DND-41 (cell line): ENCODE measurements at regions not wholly inside any gene's neighbourhood (a gene's known extent, or its start where the extent isn't known, plus 50 kb on each side); places are given as distances from the start of the nearest gene placed in this dataset.

Experiments
- ATAC-seq: fragments of 200-7000 bp; cut with Tn5 transposase; 3 replicates; pipeline ENCODE4 v1.9.1; 2021; ENCODE audit warnings: low read depth; ENCODE audit not compliant: insufficient read depth
- DNase-seq: peaks from one replicate; pipeline ENCODE4 v3.0.0-alpha.2; 2020
- H2AFZ ChIP-seq: 2 replicates; pipeline ENCODE4 v1.6.0; 2012; ENCODE audit warnings: low read depth, low read length
- H3K27ac ChIP-seq: 2 replicates; pipeline ENCODE4 v1.5.1; 2012; ENCODE audit warnings: low read length, inconsistent platforms
- H3K27me3 ChIP-seq: fragments of 200-600 bp; sonication (generic); 2 replicates; pipeline ENCODE4 v1.6.0; 2012; ENCODE audit warnings: low read length, mild to moderate bottlenecking, inconsistent platforms; ENCODE audit not compliant: insufficient read depth, poor library complexity
- H3K36me3 ChIP-seq: 2 replicates; pipeline ENCODE4 v1.5.1; 2012; ENCODE audit warnings: low read length, inconsistent platforms; ENCODE audit not compliant: insufficient read depth
- H3K4me1 ChIP-seq: 2 replicates; pipeline ENCODE4 v1.5.1; 2012; ENCODE audit warnings: mild to moderate bottlenecking, low read length; ENCODE audit not compliant: insufficient read depth
- H3K4me2 ChIP-seq: 2 replicates; pipeline ENCODE4 v1.6.0; 2012; ENCODE audit warnings: mild to moderate bottlenecking, moderate library complexity, low read length, inconsistent platforms; ENCODE audit not compliant: insufficient read depth
- H3K4me3 ChIP-seq, 2 experiments: fragments of 200-600 bp in 1 of 2; shearing (Covaris generic) in 1 of 2; 2 replicates each; pipeline ENCODE4 v1.5.1; 2012 to 2016; ENCODE audit warnings: inconsistent platforms in 2 of 2, low read length in 2 of 2, mild to moderate bottlenecking in 2 of 2, low read depth in 1 of 2, moderate library complexity in 1 of 2
- H3K79me2 ChIP-seq: 2 replicates; pipeline ENCODE4 v1.6.0; 2012; ENCODE audit warnings: low read length, inconsistent platforms; ENCODE audit not compliant: insufficient read depth
- H3K9ac ChIP-seq: 2 replicates; pipeline ENCODE4 v1.6.0; 2012; ENCODE audit warnings: low read depth, mild to moderate bottlenecking, inconsistent platforms, low read length, moderate library complexity
- H3K9me3 ChIP-seq: 2 replicates; pipeline ENCODE4 v1.5.1; 2012; ENCODE audit warnings: low read length, moderate library complexity, mild to moderate bottlenecking, inconsistent platforms; ENCODE audit not compliant: insufficient read depth, severe bottlenecking
- H4K20me1 ChIP-seq: 2 replicates; pipeline ENCODE4 v1.6.0; 2012; ENCODE audit warnings: low read length; ENCODE audit not compliant: insufficient read depth
- EZH2 ChIP-seq: IDR thresholded peaks from 3 replicates; pipeline ENCODE4 v1.6.1; 2012; ENCODE audit warnings: borderline replicate concordance, low read depth, mild to moderate bottlenecking, moderate library complexity, low read length, inconsistent platforms; ENCODE audit not compliant: severe bottlenecking
- TF ChIP-seq, protein P1 (sequence below): IDR thresholded peaks from 2 replicates; pipeline ENCODE4 v1.5.1; 2012; ENCODE audit warnings: borderline replicate concordance, low read length, moderate library complexity, mild to moderate bottlenecking; ENCODE audit not compliant: poor library complexity, severe bottlenecking; ENCODE audit errors: extremely low read depth

DNA sequence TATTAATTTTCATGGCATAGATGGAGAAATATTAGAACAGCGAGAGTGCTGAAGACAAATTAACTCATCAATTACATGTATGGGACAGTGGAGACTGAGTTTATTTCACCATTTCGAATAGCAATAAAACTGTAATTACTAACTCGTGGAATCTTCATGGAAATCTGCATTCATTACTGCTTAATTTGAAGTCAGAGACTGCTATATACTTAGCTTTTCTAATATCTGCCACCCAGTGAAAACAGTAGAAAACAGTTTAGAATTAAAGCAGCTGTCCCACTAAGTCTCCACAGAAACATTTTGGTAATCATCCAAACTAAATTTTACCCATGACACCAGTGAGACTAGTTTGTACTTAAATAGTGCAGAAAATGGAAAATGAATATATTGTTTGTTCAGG lies 56.8 kb downstream of the IZUMO3 start:
- ATAC-seq (no peak), DNase-seq (no peak)
- H3K27ac ChIP-seq = no peak overlapping the region
- no peak overlapping the region for H3K9ac ChIP-seq
- no peak overlapping the region for H2AFZ ChIP-seq
- no peaks in the 10 kb centered on the region for H3K79me2 ChIP-seq
- H3K27me3 ChIP-seq = no peaks in the 10 kb centered on the region
- H3K4me2 ChIP-seq = no peak overlapping the region
- H3K9me3 ChIP-seq = no peaks in the 10 kb centered on the region
- H3K4me1 ChIP-seq = no peaks in the 10 kb centered on the region
- H4K20me1 ChIP-seq = no peaks in the 10 kb centered on the region
- TF ChIP-seq, protein P1, sequence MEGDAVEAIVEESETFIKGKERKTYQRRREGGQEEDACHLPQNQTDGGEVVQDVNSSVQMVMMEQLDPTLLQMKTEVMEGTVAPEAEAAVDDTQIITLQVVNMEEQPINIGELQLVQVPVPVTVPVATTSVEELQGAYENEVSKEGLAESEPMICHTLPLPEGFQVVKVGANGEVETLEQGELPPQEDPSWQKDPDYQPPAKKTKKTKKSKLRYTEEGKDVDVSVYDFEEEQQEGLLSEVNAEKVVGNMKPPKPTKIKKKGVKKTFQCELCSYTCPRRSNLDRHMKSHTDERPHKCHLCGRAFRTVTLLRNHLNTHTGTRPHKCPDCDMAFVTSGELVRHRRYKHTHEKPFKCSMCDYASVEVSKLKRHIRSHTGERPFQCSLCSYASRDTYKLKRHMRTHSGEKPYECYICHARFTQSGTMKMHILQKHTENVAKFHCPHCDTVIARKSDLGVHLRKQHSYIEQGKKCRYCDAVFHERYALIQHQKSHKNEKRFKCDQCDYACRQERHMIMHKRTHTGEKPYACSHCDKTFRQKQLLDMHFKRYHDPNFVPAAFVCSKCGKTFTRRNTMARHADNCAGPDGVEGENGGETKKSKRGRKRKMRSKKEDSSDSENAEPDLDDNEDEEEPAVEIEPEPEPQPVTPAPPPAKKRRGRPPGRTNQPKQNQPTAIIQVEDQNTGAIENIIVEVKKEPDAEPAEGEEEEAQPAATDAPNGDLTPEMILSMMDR = no peak
- TF ChIP-seq EZH2 = no peak
- H3K36me3 ChIP-seq = no peaks in the 10 kb centered on the region
- H3K4me3 ChIP-seq = no peak overlapping the region

DNA sequence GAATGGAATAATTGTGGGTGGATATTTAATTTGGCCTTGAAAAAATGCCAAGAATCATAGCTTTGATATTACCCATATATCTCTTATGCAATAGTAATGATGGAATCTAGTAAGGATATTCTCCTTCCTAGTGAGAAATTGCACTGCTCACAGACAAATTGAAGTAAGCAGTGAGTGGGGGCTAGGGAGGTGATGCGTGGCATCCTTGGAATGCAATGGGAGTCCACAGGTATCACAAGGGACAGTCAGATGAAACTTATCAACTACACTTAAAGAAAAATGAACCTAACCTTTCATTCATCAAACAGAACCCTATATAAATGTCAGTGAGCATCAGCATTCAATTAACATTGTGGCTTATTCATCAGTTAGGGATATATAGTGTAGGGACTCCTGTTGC lies 57.8 kb downstream of the IZUMO3 start:
- Histone ChIP-seq H3K4me3 (no peak overlapping the region), H3K4me1 (no peaks in the 10 kb centered on the region), H4K20me1 (no peaks in the 10 kb centered on the region), H3K79me2 (no peaks in the 10 kb centered on the region), H2AFZ (no peak overlapping the region), H3K9me3 (no peaks in the 10 kb centered on the region), H3K36me3 (no peaks in the 10 kb centered on the region), H3K27ac (no peak overlapping the region), H3K4me2 (no peak overlapping the region), H3K27me3 (no peaks in the 10 kb centered on the region), H3K9ac (no peak overlapping the region)
- no peak for DNase-seq
- ATAC-seq = no peak
- no peak for TF ChIP-seq EZH2
- TF ChIP-seq, protein P1 = no peak

DNA sequence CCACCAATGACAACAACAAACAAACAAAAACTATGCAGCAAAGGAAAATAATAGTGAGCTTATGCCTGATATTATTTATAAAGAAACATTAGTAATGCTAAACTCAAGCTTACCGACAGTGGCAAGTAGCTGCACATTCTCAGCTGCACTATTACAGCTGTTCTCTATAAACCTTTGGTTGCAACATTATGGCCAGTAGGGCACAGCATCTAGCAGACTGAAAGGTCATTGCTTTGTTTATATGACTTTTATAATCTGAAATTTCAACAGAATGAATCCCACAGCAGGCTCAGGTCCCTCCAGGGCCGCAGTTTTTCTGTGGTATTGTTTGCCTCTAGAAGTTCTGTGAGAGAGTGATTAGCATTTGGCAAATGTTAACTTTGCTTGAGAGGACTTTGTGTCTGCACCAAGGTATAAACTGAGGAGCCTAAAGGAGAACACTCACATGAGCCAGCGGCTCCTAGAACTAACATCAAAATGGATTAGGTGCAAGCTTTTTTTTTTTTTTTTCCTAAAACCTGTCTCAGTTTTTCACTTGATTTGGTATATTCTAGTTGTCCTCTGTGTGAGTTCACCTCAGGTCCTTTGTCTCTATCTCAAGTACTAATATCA lies 58.3 kb downstream of the IZUMO3 start:
- no peaks in the 10 kb centered on the region for H3K27me3 ChIP-seq
- H3K4me1 ChIP-seq = no peaks in the 10 kb centered on the region
- H2AFZ ChIP-seq = no peak overlapping the region
- no peak overlapping the region for H3K27ac ChIP-seq
- no peak overlapping the region for H3K4me2 ChIP-seq
- no peaks in the 10 kb centered on the region for H4K20me1 ChIP-seq
- H3K79me2 ChIP-seq = no peaks in the 10 kb centered on the region
- ATAC-seq (no peak), DNase-seq (no peak)
- TF ChIP-seq, protein P1 = no peak
- no peak for TF ChIP-seq EZH2
- H3K4me3 ChIP-seq = no peak overlapping the region
- no peak overlapping the region for H3K9ac ChIP-seq
- no peaks in the 10 kb centered on the region for H3K36me3 ChIP-seq
- no peaks in the 10 kb centered on the region for H3K9me3 ChIP-seq
